ENCODE measurements at regions not wholly inside any gene's neighbourhood (a gene's known extent, or its start where the extent isn't known, plus 50 kb on each side); places are given as distances from the start of the nearest gene placed in this dataset.

- no peak overlapping the region for H2BK12ac ChIP-seq (ENCODE audit: insufficient read length, low read depth, low read length)
- no peaks in the 10 kb centered on the region for H3K9me3 Mint-ChIP-seq
- peaks cover 9% of the 10 kb centered on the region for H3K4me1 ChIP-seq (ENCODE audit: insufficient read depth, low read length)
- no peak overlapping the region for H2BK5ac ChIP-seq (ENCODE audit: insufficient read length, low read length)
- H3K9ac ChIP-seq (ENCODE audit: extremely low read depth, insufficient read length, low read length): peak overlapping the region; percentile 78
- peak overlapping the region; percentile 53 for H2AFZ ChIP-seq (ENCODE audit: low read length)
- no peak overlapping the region for H4K91ac ChIP-seq (ENCODE audit: insufficient read length, low read depth, low read length)
- H4K8ac ChIP-seq (replicated peaks; ENCODE audit: insufficient read length, low read depth, low read length): no peak overlapping the region
- H3K4ac ChIP-seq (ENCODE audit: low read depth, low read length): no peak overlapping the region
- peak overlapping the region; percentile 66 to 77 for H3K4me3 Mint-ChIP-seq
- TF ChIP-seq, protein P1, sequence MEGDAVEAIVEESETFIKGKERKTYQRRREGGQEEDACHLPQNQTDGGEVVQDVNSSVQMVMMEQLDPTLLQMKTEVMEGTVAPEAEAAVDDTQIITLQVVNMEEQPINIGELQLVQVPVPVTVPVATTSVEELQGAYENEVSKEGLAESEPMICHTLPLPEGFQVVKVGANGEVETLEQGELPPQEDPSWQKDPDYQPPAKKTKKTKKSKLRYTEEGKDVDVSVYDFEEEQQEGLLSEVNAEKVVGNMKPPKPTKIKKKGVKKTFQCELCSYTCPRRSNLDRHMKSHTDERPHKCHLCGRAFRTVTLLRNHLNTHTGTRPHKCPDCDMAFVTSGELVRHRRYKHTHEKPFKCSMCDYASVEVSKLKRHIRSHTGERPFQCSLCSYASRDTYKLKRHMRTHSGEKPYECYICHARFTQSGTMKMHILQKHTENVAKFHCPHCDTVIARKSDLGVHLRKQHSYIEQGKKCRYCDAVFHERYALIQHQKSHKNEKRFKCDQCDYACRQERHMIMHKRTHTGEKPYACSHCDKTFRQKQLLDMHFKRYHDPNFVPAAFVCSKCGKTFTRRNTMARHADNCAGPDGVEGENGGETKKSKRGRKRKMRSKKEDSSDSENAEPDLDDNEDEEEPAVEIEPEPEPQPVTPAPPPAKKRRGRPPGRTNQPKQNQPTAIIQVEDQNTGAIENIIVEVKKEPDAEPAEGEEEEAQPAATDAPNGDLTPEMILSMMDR (conservative IDR thresholded peaks at IDR 0.05): no peak
- no peaks in the 10 kb centered on the region for H4K20me1 ChIP-seq (ENCODE audit: control insufficient read depth, insufficient read depth, insufficient read length)
- no peak overlapping the region for H2AK5ac ChIP-seq (ENCODE audit: insufficient read length, low read length)
- peaks cover 24 to 37% of the 10 kb centered on the region in 2 experiments for H3K4me1 Mint-ChIP-seq
- H3T11ph ChIP-seq (ENCODE audit: low read length): no peak overlapping the region
- no peaks in the 10 kb centered on the region for H3K79me2 ChIP-seq (ENCODE audit: insufficient read depth, low read length)
- no peaks in the 10 kb centered on the region for H3K36me3 Mint-ChIP-seq (ENCODE audit: insufficient read depth in 1 of 3, low read depth in 3 of 3)
- no peak overlapping the region for H3K27ac ChIP-seq (ENCODE audit: insufficient read length, low read depth, low read length)
- DNase-seq: peak; percentile 71
- H2BK20ac ChIP-seq (ENCODE audit: low read depth, low read length, poor library complexity, severe bottlenecking): no peak overlapping the region
- no peaks in the 10 kb centered on the region for H3K9me3 ChIP-seq (ENCODE audit: control insufficient read depth, low read depth, low read length)
- peak overlapping the region; percentile 54 for H4K5ac ChIP-seq (ENCODE audit: insufficient read length, low read depth, low read length)
- peak overlapping the region; percentile 75 for H3K18ac ChIP-seq (ENCODE audit: insufficient read length, low read depth, low read length)
- no peak overlapping the region for H3K23ac ChIP-seq (ENCODE audit: insufficient read length, low read depth, low read length)
- H2BK120ac ChIP-seq (ENCODE audit: low read depth, low read length, poor library complexity, severe bottlenecking): no peak overlapping the region
- no peak overlapping the region for H2BK15ac ChIP-seq (ENCODE audit: low read depth, low read length)
- no peak overlapping the region for H3K56ac ChIP-seq (ENCODE audit: insufficient read length, low read depth, low read length)
- peak overlapping the region; percentile 74 for H3K4me2 ChIP-seq (ENCODE audit: insufficient read depth, insufficient read length, low read length)
- H3K27me3 Mint-ChIP-seq (ENCODE audit: low read depth): peaks cover 35% of the 10 kb centered on the region
- no peaks in the 10 kb centered on the region for H3K79me1 ChIP-seq (ENCODE audit: insufficient read depth, low read depth, low read length, poor library complexity, severe bottlenecking)
- peaks cover 10% of the 10 kb centered on the region for H3K23me2 ChIP-seq (ENCODE audit: insufficient read length, low read depth, low read length, poor library complexity, severe bottlenecking)
- H3K27ac Mint-ChIP-seq: 0 out of 7 replicates have a peak overlapping the region, but pooled peaks of 1 of the 3 experiments have one; percentile 44
- peak overlapping the region; percentile 92 for H3K14ac ChIP-seq (ENCODE audit: insufficient read depth, low read length)
- WGBS (ENCODE audit: extremely low coverage, insufficient read length, low lambda C conversion rate): no CpG with 5 or more reads among the region's 67 CpGs
- no peaks in the 10 kb centered on the region for H3K27me3 ChIP-seq (ENCODE audit: insufficient read depth, low read length)
Measured at GRCh38 chr9:107637421-107638420, 148.2 kb upstream of the KLF4 start.
